ACHN (cell line): ENCODE measurements at regions not wholly inside any gene's neighbourhood (a gene's known extent, or its start where the extent isn't known, plus 50 kb on each side); places are given as distances from the start of the nearest gene placed in this dataset.

Experiments used
- DNase-seq: peaks from one replicate; pipeline ENCODE4 v3.0.0-alpha.2; 2015
- in situ Hi-C: cut with HindIII; loops from 2 replicates; pipeline ENCODE4 v1.10.0; 2017; ENCODE audit warnings: low sequenced_read_pairs, low pct_ligation_motif_present, low pct_unique_long_range_greater_than_20kb

- DNase-seq: no peak
- in situ Hi-C loops: no loop called here
Measured at GRCh38 chr12:92370828-92371227, 225.2 kb upstream of the BTG1 start.

GRCh38 chr12:92369636-92370035 is 224.0 kb upstream of the BTG1 start:
- in situ Hi-C loops: no loop called here
- DNase-seq: no peak

- in situ Hi-C loops: no loop called here
- DNase-seq: no peak
Measured at GRCh38 chr12:92369056-92369455, 223.4 kb upstream of the BTG1 start.

- in situ Hi-C loops: no loop called here
- DNase-seq: no peak
Measured at GRCh38 chr12:92365836-92366235, 220.2 kb upstream of the BTG1 start.

- in situ Hi-C loops: no loop called here
- no peak for DNase-seq
Measured at GRCh38 chr12:92365333-92365732, 219.7 kb upstream of the BTG1 start.

GRCh38 chr12:92363295-92364146 is 217.9 kb upstream of the BTG1 start:
- in situ Hi-C loops: no loop called here
- DNase-seq: no peak

GRCh38 chr12:92362785-92363184 is 217.1 kb upstream of the BTG1 start:
- in situ Hi-C loops: no loop called here
- no peak for DNase-seq

- in situ Hi-C loops: no loop called here
Measured at GRCh38 chr12:92362126-92362525, 216.5 kb upstream of the BTG1 start.

GRCh38 chr12:92360543-92360942 is 214.9 kb upstream of the BTG1 start:
- DNase-seq: no peak
- in situ Hi-C loops: no loop called here

More at GRCh38 chr12:92362126-92362525, 216.5 kb upstream of the BTG1 start:
- DNase-seq: no peak

- DNase-seq: no peak
- in situ Hi-C loops: no loop called here
Measured at GRCh38 chr12:92359581-92360209, 214.0 kb upstream of the BTG1 start.

GRCh38 chr12:92357584-92358261 is 212.1 kb upstream of the BTG1 start:
- in situ Hi-C loops: no loop called here
- DNase-seq: no peak

- DNase-seq: no peak
- in situ Hi-C loops: no loop called here
Measured at GRCh38 chr12:92356425-92356824, 210.8 kb upstream of the BTG1 start.

- no peak for DNase-seq
- in situ Hi-C loops: no loop called here
Measured at GRCh38 chr12:92349635-92350034, 204.0 kb upstream of the BTG1 start.

- in situ Hi-C loops: no loop called here
- DNase-seq: no peak
Measured at GRCh38 chr12:92342574-92342973, 196.9 kb upstream of the BTG1 start.

- in situ Hi-C loops: no loop called here
- DNase-seq: no peak
Measured at GRCh38 chr12:92341065-92341668, 195.5 kb upstream of the BTG1 start.

GRCh38 chr12:92340441-92341064 is 194.9 kb upstream of the BTG1 start:
- in situ Hi-C loops: no loop called here
- no peak for DNase-seq

- in situ Hi-C loops: no loop called here
- DNase-seq: no peak
Measured at GRCh38 chr12:92340003-92340402, 194.4 kb upstream of the BTG1 start.

GRCh38 chr12:92339198-92339821 is 193.7 kb upstream of the BTG1 start:
- in situ Hi-C loops: no loop called here
- no peak for DNase-seq
